UCSD-AML1 (cell line): ENCODE measurements at regions not wholly inside any gene's neighbourhood (a gene's known extent, or its start where the extent isn't known, plus 50 kb on each side); places are given as distances from the start of the nearest gene placed in this dataset.
"Not testable (repeated sequence)": the region's sequence is repeated elsewhere in the genome, so short reads cannot be mapped to it uniquely, and the experiment has no call there.

Source experiments
- DNase-seq: peaks from one replicate; lab custom pipeline; 2025; ENCODE audit not compliant: unreplicated experiment; lab: John Stamatoyannopoulos, UW

GRCh38 chr6:144749263-144749662, 464.1 kb downstream of the UTRN start:
- DNase-seq, result no peak

GRCh38 chr6:144753023-144753705, 468.0 kb downstream of the UTRN start:
- DNase-seq, result no peak

GRCh38 chr6:144756469-144756868, 471.3 kb downstream of the UTRN start:
- DNase-seq, result no peak

- no peak for DNase-seq
These were observed 472.2 kb downstream of the UTRN start for GRCh38 chr6:144757299-144757698.

GRCh38 chr6:144757730-144758129, 472.6 kb downstream of the UTRN start:
- no peak for DNase-seq

- no peak for DNase-seq
These were observed 473.5 kb downstream of the UTRN start for GRCh38 chr6:144758602-144759001.

- no peak for DNase-seq
These were observed 477.3 kb downstream of the UTRN start for GRCh38 chr6:144762469-144762868.

- DNase-seq, result no peak
These were observed 481.9 kb downstream of the UTRN start for GRCh38 chr6:144767051-144767450.

- DNase-seq, result no peak
These were observed 483.5 kb downstream of the UTRN start for GRCh38 chr6:144768551-144769075.

GRCh38 chr6:144769142-144769541, 484.0 kb downstream of the UTRN start:
- DNase-seq, result no peak

- no peak for DNase-seq
These were observed 491.1 kb downstream of the UTRN start for GRCh38 chr6:144776031-144776819.

GRCh38 chr6:144777249-144777648, 492.1 kb downstream of the UTRN start:
- no peak for DNase-seq

- no peak for DNase-seq
These were observed 492.9 kb downstream of the UTRN start for GRCh38 chr6:144778056-144778455.

- DNase-seq, result no peak
These were observed 493.8 kb downstream of the UTRN start for GRCh38 chr6:144778773-144779492.

- DNase-seq, result no peak
These were observed 496.7 kb downstream of the UTRN start for GRCh38 chr6:144781836-144782235.

GRCh38 chr6:144782634-144783033, 497.5 kb downstream of the UTRN start:
- DNase-seq, result no peak

- no peak for DNase-seq
These were observed 499.9 kb downstream of the UTRN start for GRCh38 chr6:144785056-144785455.

- no peak for DNase-seq
These were observed 501.7 kb downstream of the UTRN start for GRCh38 chr6:144786825-144787224.

- DNase-seq, result no peak
These were observed 508.6 kb downstream of the UTRN start for GRCh38 chr6:144793744-144794143.

- not testable (repeated sequence) for DNase-seq
These were observed 509.9 kb downstream of the UTRN start for GRCh38 chr6:144795022-144795421.

- DNase-seq, result no peak
These were observed 510.9 kb downstream of the UTRN start for GRCh38 chr6:144796070-144796469.
